ENCODE measurements at regions not wholly inside any gene's neighbourhood (a gene's known extent, or its start where the extent isn't known, plus 50 kb on each side); places are given as distances from the start of the nearest gene placed in this dataset.

GRCh38 chr3:59480486-59480995, 430.7 kb upstream of the CFAP20DC start:
- Mint-ChIP-seq H3K4me3 (peak overlapping the region in 1 of 5 donors; percentile 75), H3K27ac (peak overlapping the region in 1 of 6 donors; percentile 54), H3K36me3 (peaks cover 0 to 3% (median 0%) of the 10 kb centered on the region in 3 donors), H3K4me1 (peaks cover 4 to 7% of the 10 kb centered on the region in 2 donors), H3K27me3 (ENCODE audit: low read depth in 3 of 3) (peaks cover 1 to 11% (median 1%) of the 10 kb centered on the region in 3 donors), H3K9me3 (no peaks in the 10 kb centered on the region)
- DNase-seq = no peak

- H3K36me3 Mint-ChIP-seq = peaks cover 0 to 6% (median 3%) of the 10 kb centered on the region in 3 donors
- H3K9me3 Mint-ChIP-seq = no peaks in the 10 kb centered on the region
- H3K27ac Mint-ChIP-seq = peak overlapping the region in 1 of 6 donors; percentile 25
Measured at GRCh38 chr3:59473636-59474035, 423.8 kb upstream of the CFAP20DC start.

GRCh38 chr3:59472541-59472940, 422.7 kb upstream of the CFAP20DC start:
- DNase-seq = no peak
- no peak overlapping the region for H3K4me3 Mint-ChIP-seq
- H3K4me1 Mint-ChIP-seq = peaks cover 11 to 17% of the 10 kb centered on the region in 2 donors
- no peak overlapping the region for H3K27ac Mint-ChIP-seq
- H3K9me3 Mint-ChIP-seq = no peaks in the 10 kb centered on the region
- H3K36me3 Mint-ChIP-seq = peaks cover 0 to 6% (median 3%) of the 10 kb centered on the region in 3 donors
- peaks cover 0 to 13% (median 0%) of the 10 kb centered on the region in 3 donors for H3K27me3 Mint-ChIP-seq (ENCODE audit: low read depth in 3 of 3)

More at GRCh38 chr3:59473636-59474035, 423.8 kb upstream of the CFAP20DC start:
- H3K27me3 Mint-ChIP-seq (ENCODE audit: low read depth in 3 of 3) = peaks cover 0 to 13% (median 0%) of the 10 kb centered on the region in 3 donors
- H3K4me1 Mint-ChIP-seq = peaks cover 11 to 17% of the 10 kb centered on the region in 2 donors
- no peak for DNase-seq
- no peak overlapping the region for H3K4me3 Mint-ChIP-seq

- Mint-ChIP-seq H3K9me3 (no peaks in the 10 kb centered on the region), H3K27ac (peak overlapping the region in 1 of 6 donors; percentile 51), H3K27me3 (ENCODE audit: low read depth in 3 of 3) (peaks cover 0 to 5% (median 0%) of the 10 kb centered on the region in 3 donors), H3K36me3 (peaks cover 0 to 9% (median 0%) of the 10 kb centered on the region in 3 donors), H3K4me1 (peaks cover 11 to 17% of the 10 kb centered on the region in 2 donors), H3K4me3 (no peak overlapping the region)
- DNase-seq = no peak
Measured at GRCh38 chr3:59469948-59470723, 420.3 kb upstream of the CFAP20DC start.

GRCh38 chr3:59467476-59467875, 417.7 kb upstream of the CFAP20DC start:
- Mint-ChIP-seq H3K4me3 (no peak overlapping the region), H3K36me3 (peaks cover 0 to 17% (median 0%) of the 10 kb centered on the region in 3 donors), H3K27me3 (ENCODE audit: low read depth in 3 of 3) (no peaks in the 10 kb centered on the region), H3K9me3 (no peaks in the 10 kb centered on the region), H3K4me1 (peaks cover 11 to 17% of the 10 kb centered on the region in 2 donors), H3K27ac (no peak overlapping the region)
- DNase-seq = no peak

- H3K27me3 Mint-ChIP-seq (ENCODE audit: low read depth in 3 of 3) = peaks cover 0 to 2% (median 0%) of the 10 kb centered on the region in 3 donors
- H3K9me3 Mint-ChIP-seq = peaks cover 0 to 7% (median 3%) of the 10 kb centered on the region in 6 donors
- no peak overlapping the region for H3K27ac Mint-ChIP-seq
- no peak overlapping the region for H3K4me3 Mint-ChIP-seq
- peaks cover 3 to 21% (median 8%) of the 10 kb centered on the region in 3 donors for H3K36me3 Mint-ChIP-seq
- peaks cover 9 to 16% of the 10 kb centered on the region in 2 donors for H3K4me1 Mint-ChIP-seq
- no peak for DNase-seq
Measured at GRCh38 chr3:59464187-59464586, 414.4 kb upstream of the CFAP20DC start.

GRCh38 chr3:59463253-59463652, 413.4 kb upstream of the CFAP20DC start:
- Mint-ChIP-seq H3K36me3 (peaks cover 3 to 21% (median 8%) of the 10 kb centered on the region in 3 donors), H3K4me3 (no peak overlapping the region), H3K27ac (no peak overlapping the region), H3K4me1 (peaks cover 9 to 14% of the 10 kb centered on the region in 2 donors), H3K9me3 (peaks cover 0 to 7% (median 3%) of the 10 kb centered on the region in 6 donors), H3K27me3 (ENCODE audit: low read depth in 3 of 3) (peaks cover 0 to 3% (median 0%) of the 10 kb centered on the region in 3 donors)
- DNase-seq = no peak

- peak overlapping the region in 3 of 6 donors; percentile 5 to 27 (median 6) for H3K27ac Mint-ChIP-seq
- peaks cover 0 to 5% (median 3%) of the 10 kb centered on the region in 3 donors for H3K27me3 Mint-ChIP-seq (ENCODE audit: low read depth in 3 of 3)
- H3K4me3 Mint-ChIP-seq = peak overlapping the region in 1 of 5 donors; percentile 3
- peaks cover 0 to 9% (median 3%) of the 10 kb centered on the region in 6 donors for H3K9me3 Mint-ChIP-seq
- DNase-seq = peak; percentile 17 to 37 (median 25)
- peaks cover 9 to 14% of the 10 kb centered on the region in 2 donors for H3K4me1 Mint-ChIP-seq
- peaks cover 3 to 18% (median 8%) of the 10 kb centered on the region in 3 donors for H3K36me3 Mint-ChIP-seq
Measured at GRCh38 chr3:59460068-59460467, 410.2 kb upstream of the CFAP20DC start.

GRCh38 chr3:59456852-59457485, 407.1 kb upstream of the CFAP20DC start:
- Mint-ChIP-seq H3K9me3 (peaks cover 0 to 9% (median 3%) of the 10 kb centered on the region in 6 donors), H3K4me1 (peaks cover 30 to 36% of the 10 kb centered on the region in 2 donors), H3K27me3 (ENCODE audit: low read depth in 3 of 3) (peaks cover 0 to 5% (median 2%) of the 10 kb centered on the region in 3 donors), H3K27ac (no peak overlapping the region), H3K4me3 (no peak overlapping the region), H3K36me3 (peaks cover 3 to 12% (median 8%) of the 10 kb centered on the region in 3 donors)
- DNase-seq = no peak

- Mint-ChIP-seq H3K9me3 (no peaks in the 10 kb centered on the region), H3K27me3 (ENCODE audit: low read depth in 3 of 3) (peaks cover 0 to 6% (median 3%) of the 10 kb centered on the region in 3 donors), H3K27ac (peak overlapping the region; percentile 87 to 98 (median 92)), H3K4me1 (peaks cover 58 to 62% of the 10 kb centered on the region in 2 donors), H3K4me3 (peak overlapping the region; percentile 70 to 84 (median 81)), H3K36me3 (peaks cover 0 to 4% (median 0%) of the 10 kb centered on the region in 3 donors)
- peak in 1 of 3 donors; percentile 20 for DNase-seq
Measured at GRCh38 chr3:59451800-59452746, 402.2 kb upstream of the CFAP20DC start.

- peak overlapping the region; percentile 70 to 84 (median 81) for H3K4me3 Mint-ChIP-seq
- H3K4me1 Mint-ChIP-seq = peaks cover 59 to 62% of the 10 kb centered on the region in 2 donors
- peak overlapping the region; percentile 87 to 98 (median 92) for H3K27ac Mint-ChIP-seq
- DNase-seq = peak; percentile 74 to 83 (median 80)
- H3K36me3 Mint-ChIP-seq = peaks cover 0 to 4% (median 0%) of the 10 kb centered on the region in 3 donors
- no peaks in the 10 kb centered on the region for H3K9me3 Mint-ChIP-seq
- H3K27me3 Mint-ChIP-seq (ENCODE audit: low read depth in 3 of 3) = peaks cover 0 to 5% (median 3%) of the 10 kb centered on the region in 3 donors
Measured at GRCh38 chr3:59450946-59451763, 401.3 kb upstream of the CFAP20DC start.

GRCh38 chr3:59450437-59450836, 400.6 kb upstream of the CFAP20DC start:
- H3K27ac Mint-ChIP-seq = peak overlapping the region; percentile 87 to 98 (median 92)
- H3K4me3 Mint-ChIP-seq = peak overlapping the region in 3 of 5 donors; percentile 36 to 81 (median 81)
- H3K9me3 Mint-ChIP-seq = no peaks in the 10 kb centered on the region
- DNase-seq = no peak
- H3K36me3 Mint-ChIP-seq = peaks cover 0 to 4% (median 0%) of the 10 kb centered on the region in 3 donors
- peaks cover 0 to 5% (median 3%) of the 10 kb centered on the region in 3 donors for H3K27me3 Mint-ChIP-seq (ENCODE audit: low read depth in 3 of 3)
- H3K4me1 Mint-ChIP-seq = peaks cover 63 to 65% of the 10 kb centered on the region in 2 donors
